Loucy (cell line): ENCODE measurements at regions not wholly inside any gene's neighbourhood (a gene's known extent, or its start where the extent isn't known, plus 50 kb on each side); places are given as distances from the start of the nearest gene placed in this dataset.

ENCODE experiments used
- H2AFZ ChIP-seq: fragments of 200-600 bp; sonication (generic); 2 replicates; pipeline ENCODE4 v1.6.0; 2016; ENCODE audit warnings: antibody characterized with exemption, mild to moderate bottlenecking, low read length, moderate library complexity
- H3F3A ChIP-seq: fragments of 200-600 bp; 2 replicates; pipeline ENCODE4 v1.6.0; 2016; ENCODE audit warnings: antibody characterized with exemption, low read depth, mild to moderate bottlenecking
- H3K27me3 ChIP-seq: fragments of 200-600 bp; sonication (generic); 2 replicates; pipeline ENCODE4 v1.6.1; 2014; ENCODE audit warnings: low read length, mild to moderate bottlenecking; ENCODE audit not compliant: insufficient read depth, poor library complexity, severe bottlenecking
- H3K36me3 ChIP-seq: fragments of 200-600 bp; sonication (generic); 2 replicates; pipeline ENCODE4 v1.6.1; 2016; ENCODE audit warnings: low read length; ENCODE audit not compliant: insufficient read depth
- H3K4me1 ChIP-seq: fragments of 200-600 bp; sonication (generic); 2 replicates; pipeline ENCODE4 v1.5.1; 2014; ENCODE audit warnings: low read length, mild to moderate bottlenecking; ENCODE audit not compliant: insufficient read depth, poor library complexity, severe bottlenecking
- H3K4me2 ChIP-seq: fragments of 200-600 bp; sonication (generic); 2 replicates; pipeline ENCODE4 v1.6.0; 2014; ENCODE audit warnings: antibody characterized with exemption, low read length, low read depth, mild to moderate bottlenecking; ENCODE audit not compliant: poor library complexity, severe bottlenecking
- H3K4me3 ChIP-seq: fragments of 200-600 bp; sonication (generic); 2 replicates; pipeline ENCODE4 v1.5.1; 2014; ENCODE audit warnings: low read length, mild to moderate bottlenecking, mixed read lengths; ENCODE audit not compliant: poor library complexity, severe bottlenecking
- H3K79me2 ChIP-seq: fragments of 200-600 bp; sonication (generic); 2 replicates; pipeline ENCODE4 v1.6.1; 2014; ENCODE audit warnings: low read length; ENCODE audit not compliant: insufficient read depth
- H3K9ac ChIP-seq: fragments of 200-600 bp; sonication (generic); 2 replicates; pipeline ENCODE4 v1.6.0; 2014; ENCODE audit warnings: mild to moderate bottlenecking, low read depth, low read length, moderate library complexity; ENCODE audit not compliant: poor library complexity, severe bottlenecking
- H3K9me2 ChIP-seq: fragments of 200-600 bp; sonication (generic); replicated peaks from 2 replicates; pipeline ENCODE4 v1.6.1; 2016; ENCODE audit warnings: low read depth, low read length, mixed read lengths
- H3K9me3 ChIP-seq: fragments of 200-600 bp; sonication (generic); 2 replicates; pipeline ENCODE4 v1.6.1; 2014; ENCODE audit warnings: mild to moderate bottlenecking, antibody characterized with exemption, low read length, low read depth; ENCODE audit not compliant: insufficient read depth
- H4K20me1 ChIP-seq: fragments of 200-600 bp; sonication (generic); 2 replicates; pipeline ENCODE4 v1.6.0; 2014; ENCODE audit warnings: antibody characterized with exemption, low read length, mild to moderate bottlenecking; ENCODE audit not compliant: insufficient read depth, poor library complexity, severe bottlenecking
- CTCF ChIP-seq: fragments of 200-600 bp; sonication (generic); conservative IDR thresholded peaks from 2 replicates; pipeline ENCODE4 v1.5.1; 2014; ENCODE audit warnings: mild to moderate bottlenecking, antibody characterized with exemption, low read length
- EZH2phosphoT487 ChIP-seq: fragments of 200-600 bp; IDR thresholded peaks from 2 replicates; pipeline ENCODE4 v1.6.1; 2018; ENCODE audit warnings: antibody characterized with exemption, mild to moderate bottlenecking, moderate library complexity, borderline replicate concordance

GRCh38 chrX:6904156-6904555, 243.4 kb upstream of the STS start:
- TF ChIP-seq EZH2phosphoT487, result no peak
- TF ChIP-seq CTCF, result no peak
- H3K4me2 ChIP-seq, result no peak overlapping the region
- H2AFZ ChIP-seq, result no peak overlapping the region
- no peaks in the 10 kb centered on the region for H4K20me1 ChIP-seq
- H3K4me1 ChIP-seq, result no peaks in the 10 kb centered on the region
- H3K9me3 ChIP-seq, result no peaks in the 10 kb centered on the region
- H3K79me2 ChIP-seq, result no peaks in the 10 kb centered on the region
- no peaks in the 10 kb centered on the region for H3K36me3 ChIP-seq
- H3K4me3 ChIP-seq, result no peak overlapping the region
- H3K9ac ChIP-seq, result no peak overlapping the region
- H3K9me2 ChIP-seq, result no peaks in the 10 kb centered on the region
- H3F3A ChIP-seq, result no peaks in the 10 kb centered on the region
- no peaks in the 10 kb centered on the region for H3K27me3 ChIP-seq

GRCh38 chrX:6898371-6898770, 249.1 kb upstream of the STS start:
- no peak overlapping the region for H3K9ac ChIP-seq
- H4K20me1 ChIP-seq, result no peaks in the 10 kb centered on the region
- H3F3A ChIP-seq, result no peaks in the 10 kb centered on the region
- H3K9me2 ChIP-seq, result no peaks in the 10 kb centered on the region
- no peak overlapping the region for H3K4me3 ChIP-seq
- no peak overlapping the region for H3K4me2 ChIP-seq
- TF ChIP-seq EZH2phosphoT487 (no peak), CTCF (no peak)
- no peaks in the 10 kb centered on the region for H3K27me3 ChIP-seq
- H3K36me3 ChIP-seq, result no peaks in the 10 kb centered on the region
- H3K9me3 ChIP-seq, result no peaks in the 10 kb centered on the region
- H3K4me1 ChIP-seq, result no peaks in the 10 kb centered on the region
- no peaks in the 10 kb centered on the region for H3K79me2 ChIP-seq
- H2AFZ ChIP-seq, result no peak overlapping the region

GRCh38 chrX:6891404-6891803, 256.1 kb upstream of the STS start:
- Histone ChIP-seq H3F3A (no peaks in the 10 kb centered on the region), H3K36me3 (no peaks in the 10 kb centered on the region), H4K20me1 (no peaks in the 10 kb centered on the region), H3K4me3 (no peak overlapping the region), H3K79me2 (no peaks in the 10 kb centered on the region), H3K4me1 (no peaks in the 10 kb centered on the region), H2AFZ (no peak overlapping the region), H3K9me2 (no peaks in the 10 kb centered on the region), H3K4me2 (no peak overlapping the region), H3K9ac (no peak overlapping the region), H3K27me3 (no peaks in the 10 kb centered on the region), H3K9me3 (no peaks in the 10 kb centered on the region)
- TF ChIP-seq EZH2phosphoT487 (no peak), CTCF (no peak)
